ENCODE measurements at regions not wholly inside any gene's neighbourhood (a gene's known extent, or its start where the extent isn't known, plus 50 kb on each side); places are given as distances from the start of the nearest gene placed in this dataset.

DNA sequence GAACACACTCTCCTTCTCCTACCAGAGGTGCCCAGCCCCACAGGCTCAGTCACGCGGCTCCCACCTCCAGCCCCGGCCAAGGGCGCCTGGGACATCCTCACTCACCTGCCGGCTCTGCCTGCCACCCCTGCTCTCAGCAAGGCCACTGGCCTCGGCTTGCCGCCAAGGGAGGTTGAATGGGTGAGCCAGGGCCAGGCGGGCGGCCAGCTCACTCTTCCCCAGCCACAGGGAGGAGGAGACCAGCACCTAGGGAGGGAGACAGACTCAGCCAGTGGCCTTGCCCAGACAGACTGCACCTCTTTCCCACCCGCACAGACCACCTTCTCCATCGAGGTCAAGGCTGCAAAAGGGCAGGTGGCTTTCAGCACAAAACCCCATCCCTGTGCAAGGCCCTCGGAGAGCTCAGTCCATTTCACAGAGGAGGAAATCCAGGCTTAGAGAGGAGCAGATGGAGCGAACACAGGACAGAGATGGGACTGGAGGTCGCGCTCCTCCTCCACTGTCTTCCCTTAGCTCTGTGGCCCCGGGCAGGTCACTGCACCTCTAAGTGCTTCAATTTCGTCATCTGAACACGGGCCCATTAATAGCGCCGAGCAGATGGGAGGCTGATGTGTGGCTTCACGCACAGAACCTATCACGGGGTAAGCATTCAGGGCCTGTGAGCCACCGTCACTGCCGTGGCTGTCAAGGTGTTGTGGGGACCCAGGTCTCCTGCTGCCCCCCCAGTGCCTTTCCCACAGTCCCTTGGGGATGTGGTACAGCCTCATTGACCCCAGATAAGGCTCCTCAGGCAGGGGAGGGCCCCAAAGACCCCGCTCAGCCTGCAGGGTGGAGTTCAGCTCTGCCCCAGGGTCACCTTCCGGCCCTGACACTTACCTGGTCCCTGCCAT lies 56.1 kb downstream of the RMI2 start:
- no peak overlapping the region for H3K4me3 Mint-ChIP-seq
- no peaks in the 10 kb centered on the region for H3K9me3 Mint-ChIP-seq
- DNase-seq (no peak), ATAC-seq (no peak)
- H3K27ac Mint-ChIP-seq = peak overlapping the region in 1 of 2 donors; percentile 7
- H3K27me3 Mint-ChIP-seq = no peaks in the 10 kb centered on the region
- peaks cover 2% of the 10 kb centered on the region for H3K4me1 Mint-ChIP-seq

DNA sequence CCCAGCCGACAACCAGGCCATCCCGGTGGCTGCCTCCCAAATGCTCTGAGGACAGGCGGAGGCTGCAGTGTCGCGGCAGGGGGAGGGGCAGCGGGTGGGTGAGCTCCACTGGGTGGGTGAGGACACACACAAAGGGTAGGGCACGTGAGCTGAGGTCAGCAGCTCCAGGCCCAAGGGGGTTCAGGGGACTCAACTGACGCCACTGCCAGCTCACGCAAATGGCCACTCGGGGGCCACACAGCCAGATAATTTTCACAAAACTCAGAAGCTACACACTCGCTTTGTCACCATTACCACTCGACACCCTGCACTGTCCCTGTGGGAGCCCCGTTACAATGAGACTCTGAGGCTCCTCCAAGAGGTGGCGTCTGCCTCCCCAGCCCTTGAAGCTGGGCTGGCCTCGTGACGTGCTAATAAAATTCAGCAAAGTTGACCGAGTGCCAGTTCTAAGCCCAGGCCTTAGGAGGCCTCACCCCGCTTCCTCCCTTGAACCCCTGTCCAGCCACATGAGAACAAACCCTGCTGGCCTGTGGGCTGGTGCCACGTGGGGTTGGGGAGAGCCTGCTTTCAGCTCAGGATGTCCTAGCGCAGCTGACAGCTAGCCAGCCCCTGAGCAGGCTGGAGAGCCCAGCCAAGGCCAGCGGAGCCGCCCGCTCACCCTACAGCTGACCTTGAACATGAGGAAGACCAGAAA lies 56.9 kb downstream of the RMI2 start:
- Mint-ChIP-seq H3K4me3 (no peak overlapping the region), H3K4me1 (no peaks in the 10 kb centered on the region), H3K9me3 (no peaks in the 10 kb centered on the region), H3K27ac (no peak overlapping the region), H3K27me3 (no peaks in the 10 kb centered on the region)
- no peak for ATAC-seq
- no peak for DNase-seq

DNA sequence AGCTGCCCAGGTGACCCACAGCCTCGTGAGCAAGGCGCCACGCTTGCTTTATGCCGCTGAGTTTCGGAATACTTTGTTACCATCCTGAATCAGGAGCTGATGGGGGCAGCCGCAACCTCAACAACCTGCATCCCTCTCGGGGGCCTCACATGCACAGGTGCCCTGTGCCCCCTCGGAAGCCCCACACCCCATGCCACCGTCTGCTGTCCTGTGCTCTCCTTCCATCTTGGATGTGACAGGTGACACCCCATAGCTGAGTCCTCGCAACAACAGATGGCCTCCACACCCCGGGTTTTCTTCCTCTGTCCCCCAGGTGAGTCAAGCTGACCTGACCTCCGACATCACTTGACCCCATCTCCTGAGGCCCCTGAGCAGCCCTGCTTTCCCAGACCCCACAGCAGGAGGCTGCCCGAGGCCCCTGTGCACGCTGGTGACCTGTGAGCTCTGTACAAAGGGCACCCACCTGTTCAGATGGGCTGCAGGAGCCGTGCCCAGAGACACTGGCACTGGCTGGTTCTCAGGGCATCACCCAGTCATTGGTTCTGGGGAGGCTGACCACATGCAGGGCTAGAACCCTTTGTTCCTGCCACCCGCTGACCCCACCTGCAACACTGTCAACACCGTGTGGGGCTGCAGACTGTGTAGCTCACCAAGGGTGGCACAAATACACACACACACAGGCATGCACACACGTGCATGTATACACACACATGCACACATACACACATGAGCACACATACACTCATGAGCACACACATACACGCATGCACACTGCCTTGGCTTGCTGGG lies 57.7 kb downstream of the RMI2 start:
- H3K27ac Mint-ChIP-seq = no peak overlapping the region
- no peak for ATAC-seq

DNA sequence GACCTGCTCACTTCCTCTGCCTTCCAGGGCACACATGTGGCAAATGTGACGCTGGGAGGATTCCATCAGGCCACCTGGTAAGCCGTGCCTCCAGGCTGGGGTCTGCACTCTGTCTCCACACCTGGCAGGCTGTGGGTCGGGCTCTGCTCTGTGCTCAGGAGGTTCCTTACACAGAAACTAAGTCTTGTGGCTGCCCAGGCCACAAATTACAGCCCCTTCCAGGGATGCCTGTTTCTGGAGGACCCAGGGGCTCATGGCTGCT lies 58.2 kb downstream of the RMI2 start:
- Mint-ChIP-seq H3K4me3 (no peak overlapping the region), H3K4me1 (no peaks in the 10 kb centered on the region), H3K27ac (no peak overlapping the region), H3K9me3 (no peaks in the 10 kb centered on the region), H3K27me3 (no peaks in the 10 kb centered on the region)
- DNase-seq = no peak
- ATAC-seq = no peak

More for the DNA sequence above, 57.7 kb downstream of the RMI2 start:
- Mint-ChIP-seq H3K4me3 (no peak overlapping the region), H3K4me1 (no peaks in the 10 kb centered on the region), H3K27me3 (no peaks in the 10 kb centered on the region), H3K9me3 (no peaks in the 10 kb centered on the region)
- no peak for DNase-seq

DNA sequence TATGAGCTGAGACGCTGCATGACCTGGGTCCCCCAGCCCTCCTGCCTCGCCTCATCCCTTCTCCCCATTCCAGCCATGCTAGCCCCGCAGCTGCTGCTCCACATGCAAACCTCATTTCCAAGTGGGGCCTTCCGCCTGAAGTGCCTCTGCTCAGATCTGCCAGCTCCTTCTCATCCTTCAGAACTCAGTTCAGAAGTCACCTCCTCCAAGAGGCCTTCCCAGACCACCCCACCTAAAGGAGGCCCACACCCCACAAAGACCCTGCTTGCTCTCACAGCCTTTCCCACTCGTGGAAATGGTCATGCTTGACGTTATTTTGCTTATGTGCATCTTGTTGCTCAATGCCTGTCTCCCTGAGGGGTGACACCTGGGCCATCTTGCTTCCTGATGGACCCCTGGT lies 58.7 kb downstream of the RMI2 start:
- Mint-ChIP-seq H3K27me3 (no peaks in the 10 kb centered on the region), H3K4me3 (no peak overlapping the region), H3K4me1 (no peaks in the 10 kb centered on the region), H3K9me3 (no peaks in the 10 kb centered on the region), H3K27ac (peak overlapping the region in 1 of 2 donors; percentile 12)
- no peak for DNase-seq
- ATAC-seq = no peak

DNA sequence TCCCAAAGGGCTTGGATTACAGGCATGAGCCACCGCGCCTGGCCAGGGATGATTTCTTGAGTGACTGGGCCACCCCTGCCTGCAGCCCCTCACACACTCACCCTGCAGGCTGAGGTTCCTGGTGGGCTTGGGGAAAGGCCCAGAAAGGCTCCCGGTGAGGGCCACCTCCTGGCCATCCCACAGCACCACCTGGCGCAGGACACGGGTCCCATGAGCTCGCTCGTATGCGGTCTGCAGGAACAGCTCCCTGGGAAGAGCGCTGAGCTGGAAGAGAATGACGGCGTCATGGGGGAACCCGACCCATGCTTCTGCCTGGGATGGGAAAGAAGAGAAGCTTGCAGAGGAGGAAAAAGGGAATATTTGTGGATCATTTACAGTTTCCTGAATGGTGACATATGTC lies 59.3 kb downstream of the RMI2 start:
- no peak overlapping the region for H3K27ac Mint-ChIP-seq
- no peaks in the 10 kb centered on the region for H3K27me3 Mint-ChIP-seq
- no peaks in the 10 kb centered on the region for H3K4me1 Mint-ChIP-seq

DNA sequence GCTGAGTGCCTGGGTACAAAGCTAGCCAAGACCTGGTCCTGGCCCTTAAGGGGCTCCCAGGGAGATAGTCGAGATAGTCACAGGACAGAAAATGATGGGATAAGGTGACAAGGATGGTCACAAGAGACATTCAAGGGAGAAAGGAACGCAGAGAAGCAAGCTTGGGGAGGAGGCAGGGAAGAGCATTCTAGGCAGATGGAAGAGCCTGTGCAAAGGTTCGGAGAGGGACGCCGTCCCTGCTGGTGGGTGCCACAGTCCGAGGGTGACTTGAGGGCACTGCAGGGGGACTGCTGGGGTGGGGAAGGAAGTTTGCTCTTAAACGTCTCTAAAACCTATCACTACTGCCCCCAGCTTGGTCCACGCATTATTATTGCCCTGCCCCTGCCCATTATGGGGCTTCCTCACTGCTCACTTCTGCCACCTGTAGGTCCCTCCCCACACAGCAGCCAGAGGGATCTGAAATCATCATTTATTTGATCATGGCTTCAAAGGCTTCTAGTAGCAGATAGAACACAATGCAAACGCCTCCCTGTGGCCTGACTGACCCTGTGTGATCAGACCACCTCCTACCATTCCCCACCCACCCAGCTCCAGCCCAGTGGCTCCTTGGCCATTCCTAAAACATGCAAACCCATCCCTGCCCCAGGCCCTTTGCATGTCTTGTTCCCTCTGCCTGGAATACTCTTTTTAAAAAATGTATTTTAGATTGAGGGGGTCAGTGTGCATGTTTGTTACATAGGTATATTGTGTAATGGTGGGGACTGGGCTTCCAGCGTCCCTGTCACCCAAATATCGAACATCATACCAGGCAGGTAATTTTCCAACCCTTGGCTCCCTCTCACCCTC lies 60.3 kb downstream of the RMI2 start:
- H3K27me3 Mint-ChIP-seq = no peaks in the 10 kb centered on the region
- no peak overlapping the region for H3K27ac Mint-ChIP-seq
- H3K4me1 Mint-ChIP-seq = no peaks in the 10 kb centered on the region
- H3K9me3 Mint-ChIP-seq = no peaks in the 10 kb centered on the region
- DNase-seq (peak; percentile 41 to 52), ATAC-seq (peak; percentile 64)
- H3K4me3 Mint-ChIP-seq = no peak overlapping the region

More for the DNA sequence above, 59.3 kb downstream of the RMI2 start:
- DNase-seq (no peak), ATAC-seq (no peak)
- no peak overlapping the region for H3K4me3 Mint-ChIP-seq
- no peaks in the 10 kb centered on the region for H3K9me3 Mint-ChIP-seq

DNA sequence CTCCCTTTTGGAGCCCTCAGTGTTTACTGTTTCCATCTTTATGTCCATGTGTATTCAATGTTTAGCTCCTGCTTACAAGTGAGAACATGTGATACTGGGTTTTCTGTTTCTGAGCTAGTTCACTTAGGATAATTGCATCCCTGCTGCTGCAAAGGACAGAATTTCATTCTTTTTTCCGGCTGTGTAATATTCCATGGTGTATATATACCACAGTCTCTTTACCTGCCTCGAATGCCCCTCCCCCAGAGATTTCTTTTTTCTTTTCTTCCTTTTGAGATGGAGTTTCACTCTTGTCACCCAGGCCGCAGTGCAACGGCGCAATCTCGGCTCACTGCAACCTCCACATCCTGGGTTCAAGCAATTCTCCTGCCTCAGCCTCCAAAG lies 60.9 kb downstream of the RMI2 start:
- no peak for ATAC-seq
- no peak overlapping the region for H3K27ac Mint-ChIP-seq
- no peaks in the 10 kb centered on the region for H3K27me3 Mint-ChIP-seq
- H3K4me3 Mint-ChIP-seq = no peak overlapping the region
- no peaks in the 10 kb centered on the region for H3K9me3 Mint-ChIP-seq
- no peak for DNase-seq
- no peaks in the 10 kb centered on the region for H3K4me1 Mint-ChIP-seq

DNA sequence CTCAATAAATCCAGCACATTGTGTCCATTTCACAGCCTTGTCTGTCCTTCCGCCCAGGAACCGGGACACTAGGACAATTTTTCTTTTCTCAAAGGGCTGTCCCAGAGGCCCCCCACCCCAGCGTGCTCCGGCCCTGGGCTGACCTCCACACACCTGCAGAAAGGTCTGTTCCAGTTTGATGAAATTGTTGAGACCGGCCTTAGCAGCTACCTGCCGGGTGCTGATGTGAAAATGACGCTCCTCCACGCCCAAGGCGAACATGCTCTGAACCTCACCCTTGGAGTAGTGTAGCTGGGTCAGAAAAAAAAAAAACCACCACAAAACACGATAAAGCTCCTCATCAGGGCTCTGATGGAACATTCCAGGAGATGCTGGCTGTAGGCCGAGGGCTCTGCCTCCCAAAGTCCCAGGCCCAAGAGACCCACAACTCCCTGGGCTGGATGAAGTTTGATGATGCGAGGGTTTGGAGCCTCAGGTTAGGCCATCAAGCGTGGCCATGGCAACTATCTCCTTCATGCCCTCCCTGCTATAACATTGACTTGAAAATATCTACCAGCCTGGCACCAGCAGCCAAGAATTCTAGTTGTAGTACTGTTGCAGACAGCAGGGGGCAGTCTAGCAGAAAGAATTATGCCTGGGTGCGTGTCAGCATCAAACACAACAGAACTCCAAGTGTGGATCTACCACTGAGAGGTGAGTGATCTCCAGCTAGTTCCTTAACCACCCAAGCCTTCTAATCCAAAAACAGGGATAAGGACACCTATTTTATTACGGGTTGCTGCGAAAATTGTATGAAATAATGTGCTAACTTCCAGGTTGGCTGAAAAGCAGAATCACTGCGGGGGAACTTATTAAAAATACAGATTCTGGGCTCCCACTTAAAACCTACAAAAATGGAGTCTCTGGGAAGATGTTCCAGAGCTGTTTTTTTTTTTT lies 62.1 kb downstream of the RMI2 start:
- H3K9me3 Mint-ChIP-seq = no peaks in the 10 kb centered on the region
- peaks cover 5% of the 10 kb centered on the region for H3K4me1 Mint-ChIP-seq
- DNase-seq (peak; percentile 56 to 64), ATAC-seq (peak; percentile 57)
- H3K27me3 Mint-ChIP-seq = no peaks in the 10 kb centered on the region
- H3K27ac Mint-ChIP-seq = peak overlapping the region in 1 of 2 donors; percentile 61
- H3K4me3 Mint-ChIP-seq = no peak overlapping the region

DNA sequence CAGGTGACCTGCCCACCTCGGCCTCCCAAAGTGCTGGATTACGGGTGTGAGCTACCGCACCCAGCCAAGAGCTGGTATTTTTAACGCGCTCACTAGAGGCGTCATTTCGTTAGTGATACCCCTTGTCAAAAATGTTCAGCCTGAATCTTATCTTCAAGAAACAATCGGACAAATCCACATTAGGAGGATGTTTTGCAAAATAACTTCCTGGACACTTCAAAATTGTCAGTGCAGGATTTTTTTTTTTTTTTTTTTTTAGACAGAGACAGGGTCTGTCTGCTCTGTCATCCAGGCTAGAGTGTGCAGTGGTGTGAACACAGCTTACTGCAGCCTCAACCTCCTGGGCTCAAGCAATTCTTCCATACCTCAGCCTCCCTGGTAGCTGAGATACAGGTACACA lies 63.0 kb downstream of the RMI2 start:
- Mint-ChIP-seq H3K27ac (no peak overlapping the region), H3K4me3 (no peak overlapping the region), H3K9me3 (no peaks in the 10 kb centered on the region), H3K27me3 (no peaks in the 10 kb centered on the region), H3K4me1 (peaks cover 7% of the 10 kb centered on the region)
- no peak for DNase-seq
- ATAC-seq = no peak

DNA sequence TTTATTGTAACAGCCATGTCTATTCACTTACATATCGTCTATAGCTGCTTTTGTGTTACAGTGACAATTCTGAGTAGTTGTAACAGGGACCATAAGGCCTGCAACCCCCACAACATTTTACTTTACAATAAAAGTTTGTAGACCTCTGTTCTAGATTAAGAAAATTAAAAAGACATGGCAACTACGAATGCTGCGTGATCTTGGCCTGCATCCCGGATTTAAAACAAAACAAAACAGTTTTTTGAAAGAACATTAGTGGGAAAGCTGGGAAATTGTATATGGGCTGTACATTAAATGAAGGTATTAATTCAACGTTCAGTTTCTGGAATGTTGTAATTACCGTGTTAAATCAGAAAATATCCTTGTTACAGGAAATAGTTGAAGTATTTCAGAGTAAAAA lies 64.1 kb downstream of the RMI2 start:
- no peaks in the 10 kb centered on the region for H3K27me3 Mint-ChIP-seq
- no peak overlapping the region for H3K4me3 Mint-ChIP-seq
- peaks cover 7% of the 10 kb centered on the region for H3K4me1 Mint-ChIP-seq
- H3K27ac Mint-ChIP-seq = no peak overlapping the region
- no peak for DNase-seq
- ATAC-seq = no peak
- no peaks in the 10 kb centered on the region for H3K9me3 Mint-ChIP-seq

DNA sequence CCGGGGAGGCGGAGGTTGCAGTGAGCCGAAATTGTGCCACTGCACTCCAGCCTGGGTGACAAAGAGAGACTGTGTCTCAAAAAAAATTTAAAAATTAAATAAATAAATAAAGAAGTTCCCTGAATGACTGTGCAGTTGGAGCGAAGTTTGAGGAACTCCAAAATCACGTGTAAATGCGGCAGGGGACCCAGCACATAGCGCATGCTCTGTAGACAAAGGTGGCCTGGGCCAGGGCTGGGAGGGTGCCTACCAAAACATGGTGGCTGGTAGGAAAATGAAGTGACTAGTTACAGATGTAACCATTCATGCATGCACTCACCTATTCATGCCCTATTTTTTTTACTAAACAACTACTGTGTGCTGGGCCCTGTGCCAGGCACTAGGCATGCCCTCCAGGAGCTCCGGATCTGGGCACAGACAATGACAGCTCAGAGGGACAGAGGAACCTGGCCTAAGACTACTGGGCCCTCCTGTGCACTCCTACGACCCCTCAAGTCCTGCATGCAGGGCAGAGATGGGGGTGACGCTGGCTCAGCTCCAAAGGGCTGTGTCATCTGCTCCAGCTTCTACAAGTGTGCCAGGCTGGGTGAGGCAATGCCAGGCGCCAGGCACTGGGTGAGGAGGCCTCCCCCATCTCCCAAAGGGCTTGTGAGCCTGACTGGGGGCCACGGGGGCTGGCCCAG lies 65.3 kb downstream of the RMI2 start:
- DNase-seq = no peak
- H3K4me1 Mint-ChIP-seq = peaks cover 7% of the 10 kb centered on the region
- no peaks in the 10 kb centered on the region for H3K9me3 Mint-ChIP-seq
- no peaks in the 10 kb centered on the region for H3K27me3 Mint-ChIP-seq
- H3K4me3 Mint-ChIP-seq = no peak overlapping the region
- ATAC-seq = no peak
- H3K27ac Mint-ChIP-seq = no peak overlapping the region

DNA sequence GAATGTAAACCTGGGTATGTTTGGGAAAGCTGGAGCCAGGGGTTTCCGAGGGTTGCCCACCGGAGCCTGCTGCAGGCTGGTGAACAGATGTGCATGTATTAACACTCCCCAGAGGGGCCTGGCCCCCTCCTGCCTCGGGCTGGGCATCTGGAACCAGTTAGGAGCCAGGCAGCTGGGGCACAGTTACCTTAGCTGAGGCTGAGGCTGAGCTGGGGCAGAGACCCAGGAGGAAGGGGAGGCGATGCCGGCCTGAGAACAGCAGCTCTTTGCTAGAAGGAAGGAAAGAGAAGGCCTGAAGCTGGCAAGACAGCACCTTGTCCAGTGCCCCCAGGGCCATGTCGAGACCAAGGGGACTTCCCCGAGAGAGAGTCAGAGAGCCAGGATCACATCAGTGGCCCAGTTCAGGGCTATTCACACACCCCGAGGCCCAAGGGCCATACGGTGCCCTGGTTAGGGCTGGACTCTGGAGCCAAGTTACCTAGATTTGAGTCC lies 65.8 kb downstream of the RMI2 start:
- Mint-ChIP-seq H3K27ac (no peak overlapping the region), H3K27me3 (no peaks in the 10 kb centered on the region), H3K4me3 (no peak overlapping the region), H3K9me3 (no peaks in the 10 kb centered on the region), H3K4me1 (peaks cover 7% of the 10 kb centered on the region)
- ATAC-seq (no peak), DNase-seq (no peak)
